ENCODE measurements at regions not wholly inside any gene's neighbourhood (a gene's known extent, or its start where the extent isn't known, plus 50 kb on each side); places are given as distances from the start of the nearest gene placed in this dataset.

DNA sequence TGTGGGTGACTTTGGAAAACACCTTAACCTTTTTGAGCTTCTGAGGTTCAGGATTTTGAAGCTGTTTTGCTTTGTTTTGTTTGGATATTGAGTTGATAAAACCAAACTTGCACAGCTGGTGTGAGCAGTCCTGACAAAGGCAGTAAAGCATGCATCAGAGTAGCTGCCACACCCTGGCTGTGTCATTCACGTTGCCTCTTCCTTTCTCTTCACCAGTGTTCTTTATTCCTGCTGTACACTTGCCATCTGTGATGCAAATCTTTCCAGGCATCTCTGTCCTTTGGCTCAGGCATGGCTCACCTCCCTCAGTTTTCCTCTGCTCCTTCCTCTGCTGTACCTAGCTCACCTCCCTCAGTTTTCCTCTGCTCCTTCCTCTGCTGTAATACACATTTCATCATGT lies 1850.2 kb upstream of the AGA start:
- CTCF ChIA-PET = no interaction called here
- no peak for DNase-seq (ENCODE audit: low spot score)
- Histone ChIP-seq H3K4me3 (ENCODE audit: low read depth, low read length, poor library complexity, severe bottlenecking) (no peak overlapping the region), H3K4me1 (ENCODE audit: insufficient read depth, low read length, poor library complexity, severe bottlenecking) (no peaks in the 10 kb centered on the region), H3K27me3 (replicated peaks; ENCODE audit: insufficient read depth, low read depth, low read length, poor library complexity) (no peaks in the 10 kb centered on the region), H3K36me3 (ENCODE audit: insufficient read depth, low read length, poor library complexity, severe bottlenecking) (no peaks in the 10 kb centered on the region), H3K27ac (ENCODE audit: low read depth, low read length, poor library complexity, severe bottlenecking) (no peak overlapping the region), H3K9me3 (ENCODE audit: low read depth, low read length, poor library complexity, severe bottlenecking) (no peaks in the 10 kb centered on the region)
- BruUV-seq (replicated peaks) = no TSS peak
- POLR2A ChIA-PET (ENCODE audit: low non-redundant PET) = no interaction called here
- TF ChIP-seq EZH2 (IDR thresholded peaks at IDR 0.05; ENCODE audit: borderline replicate concordance, low read depth, low read length, poor library complexity, severe bottlenecking) = no peak
- TF ChIP-seq, protein P1, sequence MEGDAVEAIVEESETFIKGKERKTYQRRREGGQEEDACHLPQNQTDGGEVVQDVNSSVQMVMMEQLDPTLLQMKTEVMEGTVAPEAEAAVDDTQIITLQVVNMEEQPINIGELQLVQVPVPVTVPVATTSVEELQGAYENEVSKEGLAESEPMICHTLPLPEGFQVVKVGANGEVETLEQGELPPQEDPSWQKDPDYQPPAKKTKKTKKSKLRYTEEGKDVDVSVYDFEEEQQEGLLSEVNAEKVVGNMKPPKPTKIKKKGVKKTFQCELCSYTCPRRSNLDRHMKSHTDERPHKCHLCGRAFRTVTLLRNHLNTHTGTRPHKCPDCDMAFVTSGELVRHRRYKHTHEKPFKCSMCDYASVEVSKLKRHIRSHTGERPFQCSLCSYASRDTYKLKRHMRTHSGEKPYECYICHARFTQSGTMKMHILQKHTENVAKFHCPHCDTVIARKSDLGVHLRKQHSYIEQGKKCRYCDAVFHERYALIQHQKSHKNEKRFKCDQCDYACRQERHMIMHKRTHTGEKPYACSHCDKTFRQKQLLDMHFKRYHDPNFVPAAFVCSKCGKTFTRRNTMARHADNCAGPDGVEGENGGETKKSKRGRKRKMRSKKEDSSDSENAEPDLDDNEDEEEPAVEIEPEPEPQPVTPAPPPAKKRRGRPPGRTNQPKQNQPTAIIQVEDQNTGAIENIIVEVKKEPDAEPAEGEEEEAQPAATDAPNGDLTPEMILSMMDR (conservative IDR thresholded peaks at IDR 0.05; ENCODE audit: low read depth, low read length) = no peak
- intact Hi-C loops (cut with micrococcal nuclease; ENCODE audit: unreplicated experiment) = no loop called here

DNA sequence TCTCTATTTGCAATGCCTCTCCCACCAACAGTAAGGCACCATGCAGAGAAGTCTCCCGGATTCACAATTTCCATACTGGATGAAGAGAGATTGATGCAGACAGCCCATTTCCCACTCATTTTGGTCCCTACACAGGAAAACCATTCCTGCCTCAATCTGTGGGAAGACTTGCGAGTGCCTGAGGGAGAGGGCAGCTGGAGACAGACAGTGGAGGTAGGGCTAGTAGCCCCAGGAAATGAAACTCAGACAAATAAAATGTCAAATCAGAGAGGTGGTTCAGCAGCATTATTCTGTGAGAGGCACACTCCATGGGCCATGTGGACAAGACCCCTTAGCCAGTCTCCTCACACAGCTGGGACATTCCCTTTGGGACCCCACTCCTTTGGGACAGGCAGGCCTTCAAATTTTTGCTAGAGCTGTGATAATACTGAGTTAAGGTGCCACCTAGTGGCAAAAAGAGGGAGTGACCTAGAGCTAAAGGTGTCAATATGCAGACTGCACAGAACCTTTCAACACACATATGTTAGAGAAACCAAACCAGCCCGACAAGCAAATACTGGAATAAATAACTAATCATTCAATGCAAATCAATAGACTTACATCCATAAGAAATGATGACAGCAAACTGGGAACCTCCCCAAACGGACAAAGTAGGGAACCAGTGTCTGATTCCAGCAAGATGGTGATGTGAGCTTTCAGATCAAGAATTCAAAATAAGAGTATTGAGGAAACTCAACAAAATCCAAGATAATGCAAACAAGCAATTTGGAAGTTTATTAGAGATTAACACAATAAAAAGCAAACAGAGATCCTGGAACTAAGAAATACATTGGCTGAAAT lies 1865.3 kb upstream of the AGA start:
- DNase-seq (ENCODE audit: low spot score) = peak; percentile 56
- Histone ChIP-seq H3K27ac (ENCODE audit: low read depth, low read length, poor library complexity, severe bottlenecking) (no peak overlapping the region), H3K4me3 (ENCODE audit: low read depth, low read length, poor library complexity, severe bottlenecking) (no peak overlapping the region), H3K36me3 (ENCODE audit: insufficient read depth, low read length, poor library complexity, severe bottlenecking) (no peaks in the 10 kb centered on the region), H3K9me3 (ENCODE audit: low read depth, low read length, poor library complexity, severe bottlenecking) (no peaks in the 10 kb centered on the region), H3K4me1 (ENCODE audit: insufficient read depth, low read length, poor library complexity, severe bottlenecking) (no peaks in the 10 kb centered on the region), H3K27me3 (replicated peaks; ENCODE audit: insufficient read depth, low read depth, low read length, poor library complexity) (peaks cover 3% of the 10 kb centered on the region)
- POLR2A ChIA-PET (ENCODE audit: low non-redundant PET) = no interaction called here
- intact Hi-C loops (cut with micrococcal nuclease; ENCODE audit: unreplicated experiment) = loop anchor here (2.0 to 10.0 kb wide), 4 partner anchors 333 to 1750 kb away; no protein-coding TSS in a partner anchor
- TF ChIP-seq, protein P1 (conservative IDR thresholded peaks at IDR 0.05; ENCODE audit: low read depth, low read length) = peak; percentile 80
- TF ChIP-seq EZH2 (IDR thresholded peaks at IDR 0.05; ENCODE audit: borderline replicate concordance, low read depth, low read length, poor library complexity, severe bottlenecking) = no peak
- CTCF ChIA-PET = interaction anchor here (0.7 to 1.3 kb wide), 3 partner anchors 107 to 729 kb away, joined by 3 to 6 read pairs (median 3); no protein-coding TSS in a partner anchor
- BruUV-seq (replicated peaks) = no TSS peak

DNA sequence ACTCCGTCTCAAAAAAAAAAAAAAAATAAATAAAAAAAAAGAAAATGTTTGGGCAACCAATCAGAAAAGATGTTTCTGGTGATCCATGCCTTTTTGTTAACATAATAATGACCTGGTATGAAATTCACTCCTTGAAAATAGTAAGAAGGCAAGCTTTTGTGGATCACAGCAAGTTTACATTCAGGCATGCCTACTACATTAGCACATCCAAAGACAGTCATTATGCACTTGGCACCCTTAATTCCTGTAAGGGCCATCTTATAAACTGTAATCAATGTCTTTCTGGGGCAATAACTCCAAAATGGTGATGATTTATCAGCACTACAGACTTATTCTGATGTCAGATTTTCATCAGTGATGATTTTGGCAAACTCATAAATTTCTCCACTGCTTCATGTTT lies 1871.6 kb upstream of the AGA start:
- ChIA-PET CTCF (no interaction called here), POLR2A (ENCODE audit: low non-redundant PET) (no interaction called here)
- Histone ChIP-seq H3K9me3 (ENCODE audit: low read depth, low read length, poor library complexity, severe bottlenecking) (no peaks in the 10 kb centered on the region), H3K27me3 (replicated peaks; ENCODE audit: insufficient read depth, low read depth, low read length, poor library complexity) (peaks cover 3% of the 10 kb centered on the region), H3K27ac (ENCODE audit: low read depth, low read length, poor library complexity, severe bottlenecking) (no peak overlapping the region), H3K4me1 (ENCODE audit: insufficient read depth, low read length, poor library complexity, severe bottlenecking) (no peaks in the 10 kb centered on the region), H3K4me3 (ENCODE audit: low read depth, low read length, poor library complexity, severe bottlenecking) (no peak overlapping the region), H3K36me3 (ENCODE audit: insufficient read depth, low read length, poor library complexity, severe bottlenecking) (no peaks in the 10 kb centered on the region)
- DNase-seq (ENCODE audit: low spot score) = no peak
- intact Hi-C loops (cut with micrococcal nuclease; ENCODE audit: unreplicated experiment) = no loop called here
- no TSS peak for BruUV-seq (replicated peaks)
- no peak for TF ChIP-seq EZH2 (IDR thresholded peaks at IDR 0.05; ENCODE audit: borderline replicate concordance, low read depth, low read length, poor library complexity, severe bottlenecking)
- TF ChIP-seq, protein P1 (conservative IDR thresholded peaks at IDR 0.05; ENCODE audit: low read depth, low read length) = no peak
